H4 (cell line): ENCODE measurements at regions not wholly inside any gene's neighbourhood (a gene's known extent, or its start where the extent isn't known, plus 50 kb on each side); places are given as distances from the start of the nearest gene placed in this dataset.

Experiments used
- DNase-seq: peaks from one replicate; pipeline ENCODE4 v3.0.0-alpha.2; 2015; ENCODE audit warnings: low spot score

DNA sequence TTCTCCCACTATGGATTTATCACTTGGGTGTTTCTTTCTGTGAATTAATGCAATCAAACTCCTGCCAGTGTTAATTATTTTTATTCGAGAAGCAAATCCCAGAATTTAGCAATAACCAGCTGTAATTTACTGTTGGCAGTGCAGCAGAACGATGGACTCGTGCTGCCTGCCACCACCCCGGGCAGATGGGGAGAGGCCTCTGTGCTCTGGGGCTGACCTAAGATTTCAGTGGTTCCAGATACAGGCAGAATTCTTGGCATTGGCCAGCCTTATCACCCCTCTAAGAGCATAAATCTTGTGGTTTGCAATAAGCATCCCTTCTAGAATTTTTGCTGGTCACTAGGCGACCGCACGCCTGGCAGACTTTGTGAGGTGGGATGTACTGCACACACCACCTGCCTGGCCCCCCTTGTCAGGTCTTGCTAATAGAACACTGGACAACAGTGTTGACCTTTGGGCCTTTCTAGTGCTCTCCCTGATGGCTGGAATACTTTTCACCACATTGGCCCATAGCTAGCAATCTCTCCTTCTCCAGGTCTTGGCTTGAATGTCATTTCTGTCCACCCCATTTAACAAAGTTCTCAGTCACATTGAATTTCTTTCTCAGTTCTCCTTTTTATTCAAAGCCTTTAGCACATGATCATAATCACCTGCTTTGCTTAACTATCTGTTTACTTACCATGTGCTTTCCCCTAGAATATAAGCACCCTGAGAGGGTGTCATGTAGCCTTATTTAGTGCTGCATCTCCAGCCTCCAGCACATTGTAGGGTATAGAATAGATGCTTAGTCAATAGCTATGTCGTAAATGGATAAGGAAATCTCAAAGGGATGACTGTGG, 122.1 kb upstream of the DYNLRB2 start:
- no peak for DNase-seq

DNA sequence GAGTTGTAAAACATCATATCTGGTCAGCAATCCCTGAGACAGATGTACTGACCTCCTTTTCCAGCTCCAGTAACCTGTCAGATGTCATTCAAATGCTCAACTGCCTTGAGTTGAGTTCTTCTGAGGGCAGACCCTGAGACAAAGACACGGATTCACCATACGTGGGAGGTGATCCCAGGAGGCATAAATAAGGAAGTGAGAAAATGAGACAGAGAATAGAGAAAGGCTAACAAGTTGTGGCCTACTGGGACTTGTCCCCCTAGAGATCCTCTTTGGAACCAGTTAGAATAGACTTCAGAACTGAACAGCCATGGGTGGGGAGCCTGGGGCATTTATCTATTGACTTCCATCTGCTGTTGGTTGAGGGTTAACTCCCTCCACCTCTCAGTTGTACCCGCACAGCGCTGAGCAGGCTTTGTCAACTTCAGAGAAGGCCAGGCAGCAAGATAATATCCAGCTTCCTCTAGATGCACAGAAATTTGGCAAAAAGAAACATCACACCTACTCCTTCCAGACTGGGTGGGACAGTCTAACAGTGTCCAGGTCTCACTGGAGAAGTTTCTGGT, 123.0 kb upstream of the DYNLRB2 start:
- no peak for DNase-seq

DNA sequence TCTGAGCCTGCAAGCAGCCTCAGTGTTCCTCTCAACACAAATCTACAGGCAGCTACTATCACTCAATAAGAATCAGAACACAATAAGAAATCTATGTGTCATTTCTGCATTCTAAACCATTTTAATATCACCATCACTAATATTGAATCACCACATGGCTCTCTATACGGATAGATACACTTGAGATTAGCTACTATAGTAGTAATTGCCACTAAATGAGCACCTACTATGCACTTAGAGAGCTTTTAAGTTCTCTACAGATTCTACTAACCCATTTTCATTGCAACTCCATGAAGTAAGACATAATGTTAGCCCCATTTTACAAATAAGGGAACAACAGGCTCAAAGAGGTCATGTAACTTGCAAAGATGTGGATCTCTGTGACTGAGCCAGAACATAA, 132.8 kb upstream of the DYNLRB2 start:
- no peak for DNase-seq

DNA sequence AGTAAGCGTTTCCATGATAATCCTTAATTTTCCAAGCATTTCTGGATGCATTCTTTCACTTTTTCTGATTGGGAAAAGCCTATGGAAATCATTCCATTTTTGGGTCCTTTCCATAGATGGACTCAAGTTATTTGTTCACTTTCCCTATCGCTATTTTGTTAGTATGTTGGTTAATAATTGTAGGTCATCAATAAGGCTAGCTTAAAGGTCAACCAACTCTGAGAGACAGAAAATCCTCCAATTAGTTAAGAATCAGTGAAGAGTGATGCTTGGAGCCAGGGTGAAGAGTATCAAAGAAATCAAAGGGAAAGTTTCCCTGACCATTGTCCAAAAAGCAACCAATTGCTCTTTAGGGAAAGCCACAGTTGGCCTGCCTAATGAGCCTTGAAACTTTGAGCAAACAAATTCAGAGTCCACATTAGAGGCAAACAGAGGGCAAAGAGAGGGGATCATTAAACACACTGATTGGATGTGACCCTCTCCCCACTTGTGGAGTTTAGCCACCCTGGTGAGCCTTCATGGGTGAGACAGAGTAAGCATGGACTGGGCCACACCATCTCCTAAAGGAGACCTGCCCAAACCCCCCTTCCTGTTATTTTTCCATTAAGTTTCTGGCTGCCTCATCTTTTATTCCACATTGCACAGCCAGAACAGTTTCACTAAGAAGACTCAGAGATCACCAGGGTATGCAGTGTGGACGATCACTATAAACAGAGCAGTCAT, 133.4 kb upstream of the DYNLRB2 start:
- no peak for DNase-seq

DNA sequence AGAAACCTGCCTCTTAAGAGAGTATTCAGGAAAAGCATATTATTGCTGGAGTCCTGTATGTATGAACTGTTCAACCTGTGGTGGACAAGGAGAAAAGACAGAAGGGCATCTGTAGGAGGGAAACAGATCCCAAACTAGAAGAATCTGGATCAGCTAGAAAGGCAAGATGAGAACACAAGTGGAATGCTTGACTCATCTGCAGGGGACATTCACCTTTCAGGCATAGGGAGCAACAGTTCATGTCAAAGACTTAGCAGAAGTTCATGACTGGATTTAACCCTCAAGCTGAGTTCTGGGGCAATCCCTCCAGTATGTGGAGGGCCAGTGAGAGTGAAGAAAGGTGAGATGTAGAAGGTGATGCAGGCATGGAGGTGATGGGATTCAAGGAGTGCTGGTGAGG, 135.9 kb upstream of the DYNLRB2 start:
- no peak for DNase-seq

DNA sequence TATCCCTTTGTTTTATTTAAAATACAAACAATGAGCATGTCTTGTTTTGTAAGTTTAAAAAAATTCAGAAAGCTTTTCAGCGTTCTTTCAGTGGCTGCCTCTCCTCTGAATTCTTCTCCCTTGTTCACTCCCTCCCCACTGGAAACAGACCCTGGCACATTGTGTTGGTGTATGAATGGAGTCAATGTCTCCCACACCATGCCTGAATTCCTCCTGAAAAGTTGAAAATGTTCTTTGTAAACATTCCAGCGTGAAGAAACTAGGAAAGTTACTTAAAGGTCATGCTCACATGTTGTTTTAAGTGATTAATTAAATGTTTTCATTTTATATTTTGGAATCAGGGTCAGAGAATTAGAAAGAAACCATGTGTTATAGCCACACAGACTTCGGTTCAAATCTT, 136.9 kb upstream of the DYNLRB2 start:
- no peak for DNase-seq

DNA sequence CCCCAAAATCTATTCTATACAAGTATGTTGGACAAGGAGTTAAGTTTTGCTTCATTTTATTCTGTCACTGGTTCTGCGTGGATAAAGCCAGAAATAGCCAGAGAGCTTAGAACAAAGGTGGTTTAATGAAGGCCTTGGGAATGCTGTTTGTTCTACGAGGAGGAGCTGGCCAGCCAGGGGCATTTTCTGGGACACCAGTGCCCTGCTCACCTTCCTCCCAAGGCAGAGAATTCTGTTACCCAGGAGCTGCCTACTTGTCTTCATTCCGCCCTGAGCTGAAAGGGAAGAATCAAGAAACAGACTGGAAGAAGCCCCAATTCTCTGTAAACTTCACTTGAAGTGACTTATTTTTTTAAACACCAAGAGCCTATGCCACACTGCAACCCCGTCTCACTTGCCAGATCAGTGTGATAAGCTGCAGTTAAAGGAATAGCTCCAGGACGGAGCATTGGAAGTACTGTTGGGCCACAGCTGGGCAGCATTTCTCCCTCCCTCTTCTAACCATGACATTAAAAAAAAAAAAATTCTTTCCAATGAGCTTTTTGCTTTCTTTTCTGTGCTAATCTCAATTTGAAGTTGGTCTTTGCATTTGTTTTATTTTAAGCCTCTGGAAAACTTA, 149.8 kb upstream of the DYNLRB2 start:
- no peak for DNase-seq

DNA sequence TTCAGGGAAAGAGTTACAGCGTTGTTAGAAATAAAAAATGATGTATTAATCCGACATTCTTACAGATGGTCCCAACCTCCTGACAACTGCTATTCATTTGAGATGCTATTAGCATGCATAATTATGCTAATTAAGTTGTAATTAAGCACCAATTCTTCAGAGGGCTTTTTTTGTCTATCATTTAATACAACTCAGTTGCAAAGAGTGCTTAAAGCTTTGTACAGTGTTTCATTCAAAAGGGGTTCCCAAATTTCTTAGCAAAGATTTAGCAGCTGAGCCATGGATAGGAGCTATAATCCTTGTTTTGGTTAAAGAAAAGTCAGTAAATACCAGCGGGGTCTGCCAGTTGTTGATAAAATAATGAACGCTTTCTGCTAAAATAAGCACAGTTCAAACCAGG, 150.7 kb upstream of the DYNLRB2 start:
- DNase-seq: no peak

DNA sequence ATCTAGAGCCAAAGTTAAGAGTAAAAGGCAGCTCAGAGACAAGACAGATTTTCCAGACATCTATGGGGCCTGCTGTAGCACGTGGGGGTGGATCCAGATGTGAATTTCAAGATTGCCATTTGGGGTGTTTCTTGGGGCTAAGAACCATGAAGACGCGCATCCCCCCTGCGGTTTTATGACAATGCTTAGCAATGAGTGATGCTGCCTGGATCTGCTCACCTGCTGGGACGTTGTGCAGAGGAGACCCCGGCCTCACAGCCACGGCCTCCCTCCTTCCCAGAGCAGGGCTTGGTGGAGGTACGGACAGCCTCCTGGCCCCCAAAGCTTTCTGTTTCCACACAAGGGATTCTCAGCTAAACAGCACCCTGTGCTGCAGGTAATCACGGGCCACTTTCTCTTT, 151.5 kb upstream of the DYNLRB2 start:
- DNase-seq: no peak

DNA sequence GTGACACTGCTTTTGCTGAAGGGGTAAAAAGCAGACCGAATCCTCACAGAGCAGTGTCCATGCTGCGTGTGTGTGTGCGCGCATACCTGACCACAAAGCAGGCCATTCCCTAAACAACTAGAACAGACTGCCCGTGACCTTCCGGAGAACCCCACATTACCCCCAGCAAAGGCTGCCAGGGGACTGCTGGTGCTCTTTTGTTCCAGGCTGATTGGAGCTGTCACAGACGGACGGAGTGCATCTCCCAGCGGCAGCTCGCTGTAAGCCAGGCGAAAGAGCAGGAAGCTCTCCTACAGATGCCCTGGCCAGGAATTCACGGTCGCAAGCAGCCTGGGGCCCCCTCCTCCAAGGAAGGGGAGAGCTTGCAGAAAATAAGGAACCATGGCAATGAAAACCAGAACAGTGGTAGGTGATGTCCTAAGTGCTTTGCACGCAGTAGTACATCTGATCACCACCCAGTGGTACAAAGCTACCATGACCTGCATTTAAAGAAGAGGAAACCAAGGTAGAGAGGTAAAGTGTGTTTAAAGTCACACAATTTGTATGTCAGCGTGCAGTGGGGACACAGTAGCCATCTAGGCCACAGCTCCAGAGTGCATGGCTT, 153.4 kb upstream of the DYNLRB2 start:
- DNase-seq: no peak

DNA sequence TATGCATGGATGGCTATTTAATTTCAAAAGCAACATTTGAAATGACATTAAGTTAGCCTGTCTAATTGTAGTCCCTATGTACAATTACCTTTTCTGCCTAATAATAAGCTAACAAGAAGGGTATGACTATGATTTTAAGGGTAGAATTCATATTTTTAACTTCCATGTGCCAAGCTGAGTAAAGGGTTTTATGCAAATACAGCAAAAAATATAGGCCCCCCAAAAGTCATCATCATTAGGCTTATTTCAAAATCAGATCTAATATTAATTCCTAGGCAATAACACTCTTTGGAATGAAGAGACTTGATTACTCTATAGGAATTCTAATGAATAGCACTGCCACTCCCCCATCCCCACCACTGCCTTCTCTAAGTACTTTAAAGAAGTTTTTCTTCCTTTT, 155.9 kb upstream of the DYNLRB2 start:
- DNase-seq: no peak

DNA sequence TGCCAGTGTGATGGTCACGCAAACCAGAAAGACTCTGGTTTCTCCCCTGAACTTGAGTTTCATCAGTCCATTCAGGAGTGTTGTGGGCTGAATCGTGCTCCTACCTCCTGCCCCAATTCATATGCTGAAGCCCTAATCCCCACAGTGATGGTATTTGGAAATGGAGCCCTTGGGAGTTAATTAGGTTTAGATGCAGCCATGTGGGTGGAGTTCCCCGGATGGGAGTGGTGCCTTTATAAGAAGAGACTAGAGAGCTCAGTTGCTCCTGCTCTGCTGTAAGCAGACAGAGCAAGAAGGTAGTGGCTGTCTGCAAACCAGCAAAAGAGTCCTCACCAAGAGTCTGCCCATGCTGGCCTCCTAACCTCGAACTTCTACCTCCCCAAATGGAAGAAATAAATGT, 160.3 kb upstream of the DYNLRB2 start:
- DNase-seq: no peak

DNA sequence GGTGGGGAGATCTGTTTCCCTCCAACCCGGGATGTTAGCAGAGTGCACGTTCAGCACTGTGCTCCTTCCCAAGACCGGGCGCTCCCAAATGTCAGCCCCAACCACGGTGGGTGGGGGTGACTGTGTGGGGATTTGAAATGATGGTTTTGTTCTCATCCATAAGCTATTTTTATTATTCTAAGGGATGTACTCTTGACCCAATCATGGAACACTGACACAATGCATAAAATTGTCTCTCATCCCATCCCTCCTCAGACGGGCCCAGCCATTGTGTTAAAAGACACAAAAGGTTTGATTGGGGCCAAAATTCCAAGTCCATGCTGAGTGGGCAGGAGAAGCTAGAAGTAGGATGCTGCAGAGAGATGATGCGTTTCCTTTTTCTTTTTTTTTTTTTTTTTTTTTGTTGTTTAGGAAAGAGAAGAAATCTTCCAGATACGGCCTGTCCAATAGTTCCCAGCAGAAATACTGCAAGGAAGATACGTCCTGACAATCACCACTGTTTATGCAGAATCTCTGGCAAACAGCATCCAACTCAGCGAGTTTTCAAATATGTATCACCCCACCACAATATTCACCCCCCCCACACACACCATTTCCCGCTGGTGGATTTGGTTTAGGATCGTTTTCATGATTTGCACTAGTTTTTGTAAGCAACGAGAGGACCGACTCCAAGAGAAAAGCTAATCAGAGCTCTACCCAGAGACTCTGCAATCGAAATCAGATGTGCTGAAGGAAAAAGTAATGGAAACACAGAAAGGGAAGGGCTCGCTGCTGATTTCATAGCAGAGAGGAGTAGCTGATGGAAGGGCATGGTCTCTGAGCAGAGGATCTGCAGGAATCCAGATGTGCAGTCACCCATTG, 163.5 kb upstream of the DYNLRB2 start:
- DNase-seq: no peak

DNA sequence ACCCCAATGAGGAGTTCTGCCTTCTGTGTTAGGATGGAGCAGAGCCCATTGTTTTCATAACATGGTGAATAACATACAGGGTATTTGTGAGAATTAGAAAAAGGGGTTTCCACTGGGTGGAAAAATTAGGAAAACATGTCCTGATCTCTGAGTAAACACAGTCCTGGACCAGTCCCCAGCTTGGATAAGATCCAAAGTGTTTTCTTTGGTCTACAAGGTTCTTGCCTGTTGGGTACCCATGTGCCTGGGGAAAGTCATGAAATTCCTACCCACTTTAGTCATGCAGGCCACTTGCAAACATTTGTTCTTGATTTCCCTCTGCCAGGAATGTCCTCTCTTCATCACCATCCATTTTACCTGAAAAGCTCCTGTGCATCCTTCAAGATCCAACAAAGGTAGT, 164.8 kb upstream of the DYNLRB2 start:
- DNase-seq: no peak

DNA sequence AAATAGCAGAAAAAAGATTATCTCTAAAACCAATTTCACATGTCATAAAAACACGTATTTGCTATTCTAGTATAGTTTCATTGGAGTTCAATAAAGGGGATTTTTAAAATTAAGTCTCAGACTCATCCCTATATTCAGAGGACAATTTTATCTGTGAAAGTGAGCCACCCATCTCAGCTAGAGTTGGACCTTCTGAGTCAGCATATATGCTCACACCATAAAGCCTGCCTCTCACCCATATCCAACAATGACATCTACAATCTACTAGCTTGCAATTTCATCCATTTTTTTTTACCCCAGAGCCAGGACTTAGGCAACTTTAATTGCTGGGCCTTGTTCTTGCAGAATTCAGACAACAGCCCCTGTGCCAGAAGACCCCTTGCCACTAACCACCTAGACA, 165.3 kb upstream of the DYNLRB2 start:
- DNase-seq: no peak

DNA sequence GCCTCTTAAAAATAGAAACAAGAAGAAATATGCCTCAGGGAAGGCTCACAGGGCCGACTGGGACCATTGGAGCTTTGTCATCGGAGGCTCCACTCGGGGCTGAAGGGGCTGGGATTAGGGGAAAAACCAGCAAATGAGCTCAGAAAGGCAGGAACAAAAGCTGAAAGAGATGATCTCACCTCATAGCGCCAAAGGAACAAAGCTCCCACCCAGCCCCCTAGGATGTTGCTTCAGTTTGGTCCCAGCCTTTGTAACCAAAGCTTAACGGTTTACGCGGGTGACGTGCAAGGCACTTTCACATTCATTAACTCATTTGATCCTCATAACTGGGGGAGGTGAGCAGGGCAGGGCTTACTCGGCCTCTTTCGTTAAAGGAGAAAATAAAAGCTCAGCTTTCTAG, 168.5 kb upstream of the DYNLRB2 start:
- DNase-seq: no peak

DNA sequence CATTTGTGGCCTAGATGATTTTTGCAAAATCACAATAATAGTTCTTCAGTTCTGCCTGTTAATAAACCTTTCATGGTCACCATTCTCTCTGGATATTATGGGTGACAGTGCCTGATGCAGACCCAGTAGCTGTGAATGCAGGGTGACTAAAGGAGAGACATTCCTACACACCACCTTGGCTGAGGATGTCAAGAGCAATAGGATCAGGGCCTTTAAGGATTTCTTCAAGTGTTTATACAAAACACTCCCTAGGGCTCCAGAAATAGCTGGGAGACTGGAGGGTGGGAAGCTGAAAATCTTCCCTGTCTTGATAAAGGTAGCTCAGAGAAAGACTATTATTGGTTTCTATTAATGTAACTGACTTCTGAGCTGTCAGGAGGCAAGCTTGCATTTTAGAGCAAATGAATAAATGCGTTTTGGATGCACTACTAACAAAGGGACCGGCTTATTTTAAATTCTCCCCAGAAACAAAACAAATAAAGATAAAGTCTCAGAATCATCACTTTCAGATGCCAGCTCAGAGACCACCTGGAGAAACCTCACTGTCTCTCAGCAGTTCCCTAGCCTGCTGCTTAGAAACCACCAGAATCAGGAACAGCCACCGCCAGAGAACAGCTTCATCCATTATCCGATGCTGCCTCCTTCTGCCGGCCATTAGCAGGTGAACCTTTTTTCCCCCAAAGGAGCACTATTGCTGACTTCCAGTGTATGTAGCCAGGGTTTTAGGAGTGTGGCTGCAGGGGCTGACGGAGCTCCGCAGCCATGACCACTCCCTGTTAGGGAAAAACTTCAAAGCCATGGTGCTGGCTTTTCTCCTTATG, 171.4 kb upstream of the DYNLRB2 start:
- no peak for DNase-seq

DNA sequence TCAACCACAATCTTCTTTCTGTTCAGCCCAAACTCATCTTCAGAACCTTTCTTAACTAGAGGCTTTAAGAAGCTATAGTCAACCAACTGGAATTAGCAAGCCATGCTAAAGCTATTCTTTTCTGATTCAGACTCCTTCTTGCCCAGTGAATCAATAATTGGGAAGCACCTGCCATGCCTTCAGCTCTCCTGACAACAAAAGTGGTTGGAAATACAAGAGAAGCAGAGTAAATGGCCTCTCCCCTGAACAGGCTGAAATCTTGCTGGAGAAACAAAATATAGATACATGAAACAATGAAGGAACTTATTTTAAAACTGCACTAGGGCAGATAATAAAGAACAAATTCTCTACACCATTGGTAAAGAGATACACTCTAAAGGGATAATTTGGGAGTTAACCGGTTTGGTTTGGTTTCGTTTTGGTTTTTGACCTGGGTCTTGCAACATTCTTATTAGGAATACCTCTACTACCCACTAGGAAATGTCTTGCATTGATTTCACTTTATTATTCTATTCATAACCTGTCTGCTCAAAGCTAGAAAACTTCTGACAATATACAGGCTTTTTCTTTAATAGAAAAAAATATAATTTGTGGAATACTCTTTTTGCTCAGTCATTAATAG, 173.6 kb upstream of the DYNLRB2 start:
- DNase-seq: no peak

DNA sequence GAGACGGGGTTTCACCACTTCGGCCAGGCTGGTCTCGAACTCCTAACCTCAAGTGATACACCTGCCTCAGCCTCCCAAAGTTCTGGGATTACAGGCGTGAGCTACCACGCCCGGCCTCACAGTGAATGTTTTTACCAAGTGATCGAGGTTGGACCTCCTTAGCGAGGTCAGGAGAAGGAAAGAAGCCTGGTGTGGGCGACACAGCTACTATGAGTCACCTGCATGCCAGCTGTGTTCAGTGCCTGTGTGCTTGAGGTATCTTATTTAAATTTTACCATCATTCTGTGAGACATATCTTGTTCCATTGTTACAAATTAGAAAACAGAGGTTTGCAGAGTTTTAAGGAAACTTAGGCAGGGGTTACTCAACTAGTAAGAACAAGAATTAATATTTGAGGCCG, 174.8 kb upstream of the DYNLRB2 start:
- peak; percentile 11 for DNase-seq

DNA sequence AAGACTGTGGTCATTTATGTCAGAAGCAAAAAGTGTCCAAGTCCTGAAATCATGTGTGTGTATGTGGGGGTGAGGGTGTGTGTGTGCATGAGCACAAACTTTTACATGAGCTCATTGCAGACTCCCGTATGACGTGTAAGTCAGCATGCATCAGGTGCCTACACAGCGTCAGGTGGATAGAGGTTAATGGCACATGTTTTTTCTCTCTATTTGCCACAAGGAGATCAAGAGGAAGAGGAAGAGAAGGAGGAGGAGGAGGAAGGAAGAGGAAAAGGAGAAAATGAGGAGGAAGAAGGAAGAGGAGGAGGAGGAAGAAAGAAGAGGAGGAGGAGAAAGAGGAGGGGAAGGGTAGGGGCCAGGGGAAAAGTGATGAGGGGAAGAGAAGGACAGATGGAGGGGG, 178.0 kb upstream of the DYNLRB2 start:
- DNase-seq: no peak
